GM12891 (cell line): ENCODE measurements at regions not wholly inside any gene's neighbourhood (a gene's known extent, or its start where the extent isn't known, plus 50 kb on each side); places are given as distances from the start of the nearest gene placed in this dataset.

Source experiments
- DNase-seq: peaks from one replicate; pipeline ENCODE4 v3.0.0; 2011; ENCODE audit warnings: low spot score; ENCODE audit not compliant: insufficient read length
- FAIRE-seq: peaks from 2 replicates; lab custom pipeline; 2011; peaks lifted over from hg19 to GRCh38; lab: Jason Lieb, UNC
- PAX5 ChIP-seq: IDR thresholded peaks from 2 replicates; pipeline ENCODE4 v1.6.1; 2011; ENCODE audit warnings: low read length, moderate library complexity, mild to moderate bottlenecking; ENCODE audit not compliant: insufficient read depth, severe bottlenecking
- POLR2A ChIP-seq: IDR thresholded peaks from 2 replicates; pipeline ENCODE4 v1.6.1; 2011; ENCODE audit warnings: low read depth, low read length, control low read depth
- POLR2AphosphoS5 ChIP-seq: IDR thresholded peaks from 2 replicates; pipeline ENCODE4 v1.6.1; 2011; ENCODE audit warnings: low read depth, low read length, control low read depth
- POU2F2 ChIP-seq: IDR thresholded peaks from 2 replicates; pipeline ENCODE4 v1.6.1; 2011; ENCODE audit warnings: low read depth, mild to moderate bottlenecking, control low read depth, low read length, moderate library complexity
- SPI1 ChIP-seq: IDR thresholded peaks from 2 replicates; pipeline ENCODE4 v1.6.1; 2011; ENCODE audit warnings: low read depth, low read length, control low read depth
- TAF1 ChIP-seq: IDR thresholded peaks from 2 replicates; pipeline ENCODE4 v1.6.1; 2011; ENCODE audit warnings: low read depth, low read length, control low read depth

DNA sequence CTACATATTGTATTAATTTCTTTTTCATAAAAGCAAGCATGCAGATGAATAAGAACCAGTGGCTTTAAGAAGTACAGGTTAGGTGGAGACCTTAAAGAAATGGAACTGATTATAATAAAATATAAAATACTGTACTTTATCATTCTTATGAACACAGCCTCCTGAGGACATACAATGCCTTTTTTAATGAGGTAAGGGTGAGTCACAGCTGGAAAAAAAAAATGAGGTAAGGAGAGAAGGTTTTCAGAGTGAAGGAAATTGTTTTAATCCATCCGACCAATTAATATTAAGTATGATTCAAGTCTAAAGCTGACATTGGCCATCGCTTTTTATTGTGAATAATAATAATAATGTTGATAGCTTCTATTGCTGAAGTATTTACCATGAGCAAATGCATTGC, 170.3 kb upstream of the SOX2 start:
- TF ChIP-seq POLR2A (no peak), SPI1 (no peak), TAF1 (no peak), PAX5 (no peak), POU2F2 (no peak), POLR2AphosphoS5 (no peak)
- DNase-seq = no peak
- no peak for FAIRE-seq

- no peak for FAIRE-seq
Measured at GRCh38 chr3:181534781-181535221, 176.9 kb upstream of the SOX2 start.

GRCh38 chr3:181533811-181534210, 177.9 kb upstream of the SOX2 start:
- FAIRE-seq (no peak), DNase-seq (no peak)
- TF ChIP-seq SPI1 = no peak
- no peak for TF ChIP-seq TAF1
- no peak for TF ChIP-seq POLR2AphosphoS5
- no peak for TF ChIP-seq PAX5
- TF ChIP-seq POLR2A = no peak
- TF ChIP-seq POU2F2 = no peak

More at GRCh38 chr3:181534781-181535221, 176.9 kb upstream of the SOX2 start:
- TF ChIP-seq TAF1 = no peak
- TF ChIP-seq PAX5 = no peak
- no peak for TF ChIP-seq POLR2A
- no peak for TF ChIP-seq SPI1
- no peak for DNase-seq

DNA sequence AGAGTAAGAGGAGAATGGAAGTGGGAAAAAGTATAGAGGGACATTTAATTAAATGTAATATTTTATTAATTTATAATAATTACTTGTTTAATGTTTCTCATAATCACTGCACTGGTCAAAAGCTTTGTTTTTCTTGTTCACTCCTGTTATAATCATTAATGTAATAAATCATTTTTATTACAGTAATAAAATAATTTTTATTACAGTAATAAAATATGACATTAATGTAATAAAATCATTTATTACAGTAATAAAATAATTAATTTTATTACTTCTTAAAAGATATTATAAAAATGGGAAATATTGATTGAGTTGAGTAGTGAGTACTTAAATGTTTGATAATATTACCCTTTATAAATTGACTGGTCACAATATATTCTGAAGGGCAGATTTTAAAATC, 181.1 kb upstream of the SOX2 start:
- no peak for DNase-seq
- TF ChIP-seq POLR2A = no peak
- no peak for TF ChIP-seq PAX5
- no peak for TF ChIP-seq POLR2AphosphoS5
- TF ChIP-seq TAF1 = no peak
- TF ChIP-seq SPI1 = no peak
- no peak for TF ChIP-seq POU2F2
- FAIRE-seq = no peak

GRCh38 chr3:181521831-181522230, 189.9 kb upstream of the SOX2 start:
- no peak for FAIRE-seq
- no peak for DNase-seq
- TF ChIP-seq POU2F2 (no peak), SPI1 (no peak), POLR2AphosphoS5 (no peak), POLR2A (no peak), PAX5 (no peak), TAF1 (no peak)

DNA sequence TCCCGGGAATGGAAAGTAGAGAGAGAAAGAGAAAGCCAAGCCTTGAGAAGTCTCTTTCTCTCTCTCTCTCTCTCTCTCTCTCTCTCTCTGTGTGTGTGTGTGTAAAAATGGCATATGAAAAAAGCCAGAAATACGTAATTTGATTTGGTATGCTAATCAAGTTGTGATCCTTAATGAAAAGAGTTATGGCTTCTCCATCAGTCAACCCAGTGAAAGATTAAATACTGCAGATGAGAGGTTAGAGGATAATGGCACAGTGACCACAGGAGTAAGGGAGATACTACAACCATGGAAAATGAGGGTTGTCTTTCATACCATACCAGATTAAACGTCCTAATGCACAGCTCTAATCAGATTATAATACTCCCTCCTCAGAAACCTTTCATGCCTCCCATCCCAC, 193.5 kb upstream of the SOX2 start:
- FAIRE-seq = no peak
- TF ChIP-seq POU2F2 (no peak), TAF1 (no peak), POLR2AphosphoS5 (no peak), POLR2A (no peak), SPI1 (no peak), PAX5 (no peak)
- no peak for DNase-seq

- no peak for DNase-seq
- no peak for TF ChIP-seq POLR2AphosphoS5
- no peak for TF ChIP-seq TAF1
- no peak for TF ChIP-seq POU2F2
- TF ChIP-seq POLR2A = no peak
- no peak for TF ChIP-seq SPI1
- no peak for TF ChIP-seq PAX5
- no peak for FAIRE-seq
Measured at GRCh38 chr3:181512787-181513186, 198.9 kb upstream of the SOX2 start.

GRCh38 chr3:181510500-181510899, 201.2 kb upstream of the SOX2 start:
- DNase-seq (no peak), FAIRE-seq (no peak)
- TF ChIP-seq TAF1 (no peak), SPI1 (no peak), POLR2AphosphoS5 (no peak), PAX5 (no peak), POLR2A (no peak), POU2F2 (no peak)

DNA sequence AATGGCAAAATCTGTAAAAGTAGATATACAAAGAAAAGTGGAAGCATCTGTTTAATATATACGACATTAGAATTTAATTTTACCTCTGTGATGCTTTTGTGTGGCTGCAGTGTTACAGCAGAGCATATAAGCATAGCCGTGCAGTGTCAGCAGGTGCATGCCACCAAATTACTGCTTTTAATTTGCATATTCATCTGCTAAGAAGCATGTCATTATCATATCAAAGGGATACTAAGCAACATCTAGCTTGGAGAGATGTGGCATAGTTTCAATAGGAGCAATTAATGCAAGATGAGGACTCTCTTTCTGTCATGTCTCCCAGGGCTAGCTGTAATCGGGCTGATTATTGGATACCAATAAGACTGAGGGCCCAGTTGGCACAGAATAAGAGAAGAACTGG, 214.4 kb upstream of the SOX2 start:
- TF ChIP-seq POLR2AphosphoS5 (no peak), SPI1 (no peak), TAF1 (no peak), POU2F2 (no peak), POLR2A (no peak), PAX5 (no peak)
- FAIRE-seq (no peak), DNase-seq (no peak)

DNA sequence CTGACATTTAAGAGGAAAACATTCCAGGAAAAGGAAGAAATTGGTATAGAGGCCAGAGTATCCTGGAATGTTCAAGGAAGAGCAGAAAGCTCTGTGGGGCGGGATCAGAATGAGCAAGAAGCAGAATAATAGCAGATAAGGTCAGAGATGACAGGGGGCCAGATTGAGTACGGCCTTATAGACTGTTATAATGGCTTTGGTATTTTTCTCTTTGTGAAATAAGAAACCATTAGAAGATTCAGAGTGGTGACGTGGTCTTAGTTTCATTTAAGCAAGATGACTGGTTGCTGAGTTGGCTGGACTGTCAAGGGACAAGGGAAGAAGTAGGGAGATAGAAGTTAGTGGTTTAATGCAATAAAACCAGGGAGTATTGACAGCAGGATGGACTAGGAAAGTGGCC, 218.3 kb upstream of the SOX2 start:
- no peak for FAIRE-seq
- no peak for TF ChIP-seq POU2F2
- no peak for TF ChIP-seq POLR2AphosphoS5
- no peak for TF ChIP-seq PAX5
- no peak for TF ChIP-seq TAF1
- no peak for TF ChIP-seq POLR2A
- TF ChIP-seq SPI1 = no peak
- no peak for DNase-seq

DNA sequence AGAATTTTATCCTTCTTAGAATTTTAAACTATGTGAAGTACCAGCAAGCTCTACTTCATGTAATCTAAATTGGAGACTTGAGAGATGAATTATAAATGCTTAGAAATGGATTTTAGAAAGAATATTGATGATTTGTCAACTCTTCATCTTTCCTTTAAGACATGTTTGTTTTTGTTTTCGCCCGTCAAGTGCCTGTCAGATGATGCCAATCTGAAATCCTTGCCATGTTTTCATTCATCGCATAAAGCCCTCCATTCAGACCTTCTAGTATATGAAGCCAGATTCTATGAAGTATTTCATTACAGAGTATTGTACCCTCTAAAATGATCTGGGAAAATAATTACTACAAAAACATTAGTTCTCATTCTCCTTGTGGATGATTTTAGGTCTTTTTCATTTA, 223.2 kb upstream of the SOX2 start:
- FAIRE-seq = no peak
- no peak for TF ChIP-seq POU2F2
- TF ChIP-seq POLR2A = no peak
- TF ChIP-seq TAF1 = no peak
- no peak for TF ChIP-seq SPI1
- TF ChIP-seq POLR2AphosphoS5 = no peak
- TF ChIP-seq PAX5 = no peak
- no peak for DNase-seq
